ENCODE measurements at regions not wholly inside any gene's neighbourhood (a gene's known extent, or its start where the extent isn't known, plus 50 kb on each side); places are given as distances from the start of the nearest gene placed in this dataset.

DNA sequence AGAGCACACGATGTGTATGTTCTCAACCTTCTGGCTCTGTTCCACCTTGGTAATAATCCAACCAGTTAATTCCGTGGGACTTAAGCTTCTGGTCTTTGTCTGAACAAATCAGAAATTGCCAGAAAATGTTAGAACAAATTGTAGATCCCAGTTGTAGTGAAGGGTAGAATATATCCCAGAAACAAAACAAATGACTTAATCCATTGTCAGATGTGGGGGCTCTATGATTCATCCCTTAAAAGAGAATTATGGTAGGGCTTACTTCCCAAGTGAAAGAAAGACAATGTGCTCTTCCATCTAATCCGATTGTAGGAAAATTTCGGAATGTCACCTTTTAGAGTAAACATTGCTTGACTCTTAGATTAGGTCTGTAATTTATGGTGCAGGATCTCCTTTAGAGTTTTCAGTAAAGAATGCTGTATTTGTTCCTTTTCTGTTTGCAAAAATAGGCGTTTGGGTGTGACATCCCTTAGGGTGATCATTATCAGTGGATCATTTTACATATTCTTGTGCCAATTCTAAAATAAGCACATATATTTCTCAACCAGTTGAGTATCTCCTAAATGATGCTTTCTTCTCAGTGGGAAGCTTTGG is 234.5 kb upstream of the ZNF217 start:
- TF ChIP-seq NFIC (IDR thresholded peaks at IDR 0.05) (peak; percentile 25; the same call in 1 of the 2 replicates), YY1 (IDR thresholded peaks at IDR 0.05; ENCODE audit: low read depth) (no peak)

DNA sequence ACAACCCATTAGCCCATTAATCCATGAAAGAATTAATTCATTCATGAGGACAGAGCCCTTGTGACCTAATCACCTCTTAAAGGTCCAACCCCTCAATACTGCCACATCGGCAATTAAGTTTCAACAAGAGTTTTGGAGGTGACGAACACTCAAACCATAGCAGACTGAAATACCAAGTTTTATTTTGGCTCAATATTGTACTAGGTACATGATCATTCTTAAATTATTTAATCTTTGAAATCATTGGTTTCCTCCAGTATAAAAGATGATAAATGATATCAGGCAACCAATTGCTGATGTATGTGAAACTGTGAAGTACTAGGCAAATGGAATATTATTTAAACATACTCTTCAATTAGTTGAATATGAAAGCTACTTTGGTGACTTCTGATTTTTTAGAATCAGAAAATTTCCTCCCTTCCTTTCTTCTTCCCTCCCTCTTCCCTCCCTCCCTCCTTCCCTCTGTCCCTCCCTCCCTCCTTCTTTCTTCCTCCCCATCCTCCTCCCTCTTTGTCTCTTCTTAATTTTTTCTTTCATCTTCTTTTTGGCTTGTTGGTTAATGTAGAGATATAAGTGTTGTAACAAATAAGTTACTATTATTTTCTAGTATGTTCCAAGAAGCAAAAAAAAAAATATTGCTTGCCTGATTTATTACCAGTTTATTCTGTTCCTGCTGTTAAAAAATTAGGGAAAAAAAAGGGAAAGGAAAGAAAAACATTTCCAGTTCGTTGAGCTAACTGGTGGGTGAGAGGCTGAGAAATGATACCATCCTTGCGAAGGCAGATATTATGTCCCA is 233.9 kb upstream of the ZNF217 start:
- TF ChIP-seq CREB1 (IDR thresholded peaks at IDR 0.05; ENCODE audit: low read depth) = no peak
- TF ChIP-seq NFIC (IDR thresholded peaks at IDR 0.05) = no peak
- TF ChIP-seq EGR1 (IDR thresholded peaks at IDR 0.05) = no peak
- TF ChIP-seq EP300 (IDR thresholded peaks at IDR 0.05; ENCODE audit: borderline replicate concordance) = no peak
- TF ChIP-seq, protein P1, sequence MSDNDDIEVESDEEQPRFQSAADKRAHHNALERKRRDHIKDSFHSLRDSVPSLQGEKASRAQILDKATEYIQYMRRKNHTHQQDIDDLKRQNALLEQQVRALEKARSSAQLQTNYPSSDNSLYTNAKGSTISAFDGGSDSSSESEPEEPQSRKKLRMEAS (IDR thresholded peaks at IDR 0.05) = no peak
- no peak for TF ChIP-seq RAD21 (IDR thresholded peaks at IDR 0.05; ENCODE audit: low read depth)
- TF ChIP-seq, protein P2, sequence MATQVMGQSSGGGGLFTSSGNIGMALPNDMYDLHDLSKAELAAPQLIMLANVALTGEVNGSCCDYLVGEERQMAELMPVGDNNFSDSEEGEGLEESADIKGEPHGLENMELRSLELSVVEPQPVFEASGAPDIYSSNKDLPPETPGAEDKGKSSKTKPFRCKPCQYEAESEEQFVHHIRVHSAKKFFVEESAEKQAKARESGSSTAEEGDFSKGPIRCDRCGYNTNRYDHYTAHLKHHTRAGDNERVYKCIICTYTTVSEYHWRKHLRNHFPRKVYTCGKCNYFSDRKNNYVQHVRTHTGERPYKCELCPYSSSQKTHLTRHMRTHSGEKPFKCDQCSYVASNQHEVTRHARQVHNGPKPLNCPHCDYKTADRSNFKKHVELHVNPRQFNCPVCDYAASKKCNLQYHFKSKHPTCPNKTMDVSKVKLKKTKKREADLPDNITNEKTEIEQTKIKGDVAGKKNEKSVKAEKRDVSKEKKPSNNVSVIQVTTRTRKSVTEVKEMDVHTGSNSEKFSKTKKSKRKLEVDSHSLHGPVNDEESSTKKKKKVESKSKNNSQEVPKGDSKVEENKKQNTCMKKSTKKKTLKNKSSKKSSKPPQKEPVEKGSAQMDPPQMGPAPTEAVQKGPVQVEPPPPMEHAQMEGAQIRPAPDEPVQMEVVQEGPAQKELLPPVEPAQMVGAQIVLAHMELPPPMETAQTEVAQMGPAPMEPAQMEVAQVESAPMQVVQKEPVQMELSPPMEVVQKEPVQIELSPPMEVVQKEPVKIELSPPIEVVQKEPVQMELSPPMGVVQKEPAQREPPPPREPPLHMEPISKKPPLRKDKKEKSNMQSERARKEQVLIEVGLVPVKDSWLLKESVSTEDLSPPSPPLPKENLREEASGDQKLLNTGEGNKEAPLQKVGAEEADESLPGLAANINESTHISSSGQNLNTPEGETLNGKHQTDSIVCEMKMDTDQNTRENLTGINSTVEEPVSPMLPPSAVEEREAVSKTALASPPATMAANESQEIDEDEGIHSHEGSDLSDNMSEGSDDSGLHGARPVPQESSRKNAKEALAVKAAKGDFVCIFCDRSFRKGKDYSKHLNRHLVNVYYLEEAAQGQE (IDR thresholded peaks at IDR 0.05; ENCODE audit: low read depth) = no peak
- no peak for TF ChIP-seq YY1 (IDR thresholded peaks at IDR 0.05; ENCODE audit: low read depth)
- no peak for TF ChIP-seq CEBPB (IDR thresholded peaks at IDR 0.05)
- no peak for TF ChIP-seq TEAD4 (IDR thresholded peaks at IDR 0.05)
- TF ChIP-seq ZBTB7A (IDR thresholded peaks at IDR 0.05; ENCODE audit: low read depth) = no peak
- TF ChIP-seq TAF1 (IDR thresholded peaks at IDR 0.05; ENCODE audit: low read depth) = no peak
- TF ChIP-seq, protein P3, sequence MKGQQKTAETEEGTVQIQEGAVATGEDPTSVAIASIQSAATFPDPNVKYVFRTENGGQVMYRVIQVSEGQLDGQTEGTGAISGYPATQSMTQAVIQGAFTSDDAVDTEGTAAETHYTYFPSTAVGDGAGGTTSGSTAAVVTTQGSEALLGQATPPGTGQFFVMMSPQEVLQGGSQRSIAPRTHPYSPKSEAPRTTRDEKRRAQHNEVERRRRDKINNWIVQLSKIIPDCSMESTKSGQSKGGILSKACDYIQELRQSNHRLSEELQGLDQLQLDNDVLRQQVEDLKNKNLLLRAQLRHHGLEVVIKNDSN (IDR thresholded peaks at IDR 0.05) = no peak
- no peak for TF ChIP-seq TCF12 (IDR thresholded peaks at IDR 0.05; ENCODE audit: low read depth)
- TF ChIP-seq FOXM1 (IDR thresholded peaks at IDR 0.05; ENCODE audit: borderline replicate concordance, low read depth) = no peak

DNA sequence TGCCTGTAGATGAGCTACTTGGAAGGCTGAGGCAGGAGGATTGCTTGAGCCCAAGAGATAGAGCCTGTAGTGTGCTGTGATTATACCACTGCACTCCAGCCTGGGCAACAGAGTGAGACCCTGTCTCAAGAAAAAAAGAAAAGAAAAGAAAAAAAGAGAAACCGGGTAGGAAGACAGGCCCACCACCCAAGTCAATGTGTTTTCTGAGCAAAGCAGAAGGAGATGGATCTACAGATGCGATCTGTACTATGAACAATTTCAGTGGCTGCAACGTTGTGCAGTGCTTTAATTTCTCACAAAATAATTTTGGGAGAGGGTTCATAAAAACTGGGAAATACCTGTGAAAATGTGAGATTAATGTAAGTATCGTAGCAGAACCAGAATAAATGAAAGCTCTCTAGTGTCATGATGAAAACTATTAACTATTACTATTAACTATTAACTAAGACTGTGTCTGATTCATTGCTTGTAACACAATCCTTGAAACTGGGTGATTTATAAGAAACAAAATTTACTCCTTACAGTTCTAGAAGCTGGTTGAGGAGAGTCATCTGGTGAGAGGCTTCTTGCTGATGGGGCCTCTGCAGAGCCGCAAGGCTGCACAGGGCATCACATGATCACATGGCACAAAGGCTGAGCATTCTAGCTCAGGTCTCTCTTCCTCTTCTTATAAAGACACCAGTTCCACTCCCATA is 233.1 kb upstream of the ZNF217 start:
- TF ChIP-seq ZBTB7A (IDR thresholded peaks at IDR 0.05; ENCODE audit: low read depth) = no peak
- TF ChIP-seq, protein P3 (IDR thresholded peaks at IDR 0.05) = peak; percentile 33; the same call in 1 of the 2 replicates

DNA sequence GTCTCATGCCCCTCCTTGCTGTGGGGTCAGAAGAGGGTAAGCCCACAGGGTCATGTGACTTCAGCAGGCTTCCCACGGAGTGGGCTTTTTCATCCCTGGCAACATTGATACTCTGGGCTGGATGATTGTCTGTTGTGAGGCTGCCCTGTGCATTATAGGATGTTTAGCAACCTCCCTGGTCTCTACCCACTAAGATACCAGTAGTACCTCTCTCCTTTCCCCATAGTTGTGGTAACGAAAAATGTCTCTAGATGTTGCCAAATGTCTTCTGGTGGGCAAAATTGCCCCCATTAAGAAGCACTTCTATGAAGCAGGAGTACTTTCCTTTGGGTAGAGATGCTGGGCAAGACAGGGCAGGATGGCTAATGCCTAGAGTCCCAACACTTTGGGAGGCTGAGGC is 232.5 kb upstream of the ZNF217 start:
- TF ChIP-seq CEBPB (IDR thresholded peaks at IDR 0.05) (no peak), EP300 (IDR thresholded peaks at IDR 0.05; ENCODE audit: borderline replicate concordance) (no peak), FOXM1 (IDR thresholded peaks at IDR 0.05; ENCODE audit: borderline replicate concordance, low read depth) (no peak), EGR1 (IDR thresholded peaks at IDR 0.05) (no peak), CREB1 (IDR thresholded peaks at IDR 0.05; ENCODE audit: low read depth) (no peak), YY1 (IDR thresholded peaks at IDR 0.05; ENCODE audit: low read depth) (no peak), NFIC (IDR thresholded peaks at IDR 0.05) (no peak), ZBTB7A (IDR thresholded peaks at IDR 0.05; ENCODE audit: low read depth) (no peak), TEAD4 (IDR thresholded peaks at IDR 0.05) (no peak), RAD21 (IDR thresholded peaks at IDR 0.05; ENCODE audit: low read depth) (no peak), TAF1 (IDR thresholded peaks at IDR 0.05; ENCODE audit: low read depth) (no peak), TCF12 (IDR thresholded peaks at IDR 0.05; ENCODE audit: low read depth) (no peak)
- TF ChIP-seq, protein P3 (IDR thresholded peaks at IDR 0.05) = no peak
- TF ChIP-seq, protein P2 (IDR thresholded peaks at IDR 0.05; ENCODE audit: low read depth) = no peak
- TF ChIP-seq, protein P1 (IDR thresholded peaks at IDR 0.05) = no peak

DNA sequence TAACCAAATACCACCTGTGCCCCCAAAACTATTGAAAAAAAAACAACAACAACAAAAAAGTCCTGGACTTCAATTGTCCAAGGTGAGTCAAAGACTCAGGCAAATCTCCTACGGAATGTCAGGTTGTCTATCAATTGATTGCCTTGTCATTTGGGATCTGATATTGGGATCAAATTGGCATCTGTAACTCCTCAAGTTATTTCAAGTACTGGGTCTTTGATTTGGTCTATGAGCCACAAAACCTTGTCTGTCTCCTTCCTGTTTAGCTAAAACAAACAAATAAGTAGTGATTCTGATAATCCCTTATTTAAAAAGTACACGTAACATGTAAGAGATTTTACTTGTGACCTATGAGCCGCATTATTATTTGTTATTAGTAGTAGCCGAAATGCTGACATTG is 231.6 kb upstream of the ZNF217 start:
- TF ChIP-seq CREB1 (IDR thresholded peaks at IDR 0.05; ENCODE audit: low read depth) = no peak

Measured in Ishikawa (cell line).